ENCODE measurements at regions not wholly inside any gene's neighbourhood (a gene's known extent, or its start where the extent isn't known, plus 50 kb on each side); places are given as distances from the start of the nearest gene placed in this dataset.

GRCh38 chr17:72440961-72441360 lies 320.1 kb downstream of the SOX9 start:
- TF ChIP-seq CTCF (conservative IDR thresholded peaks at IDR 0.05; ENCODE audit: low read length) (no peak), EZH2phosphoT487 (IDR thresholded peaks at IDR 0.05; ENCODE audit: borderline replicate concordance) (no peak)

All from Loucy (cell line).